K562 (cell line): ENCODE measurements at regions not wholly inside any gene's neighbourhood (a gene's known extent, or its start where the extent isn't known, plus 50 kb on each side); places are given as distances from the start of the nearest gene placed in this dataset.

Source experiments
- CBFB ChIP-seq: sonication (generic); formaldehyde crosslinking; IDR thresholded peaks from 2 replicates; pipeline ENCODE4 v1.4.0; 2020; ENCODE audit warnings: mild to moderate bottlenecking, missing genetic modification reagents
- CTCF ChIP-seq, 3 experiments: IDR thresholded peaks in 2 of 3; conservative IDR thresholded peaks in 1 of 3; 2 replicates each; pipeline ENCODE4 v1.5.1; 2011 to 2012; ENCODE audit warnings: low read length in 3 of 3, mild to moderate bottlenecking in 3 of 3, control low read depth in 2 of 3, improper control_type of control experiment in 1 of 3, inconsistent platforms in 1 of 3, low read depth in 1 of 3, mixed read lengths in 1 of 3, moderate library complexity in 1 of 3; ENCODE audit not compliant: insufficient read depth in 2 of 3
- DIDO1 ChIP-seq: fragments of 450-650 bp; IDR thresholded peaks from 2 replicates; pipeline ENCODE4 v1.6.1; 2016; ENCODE audit warnings: low read depth, missing biosample characterization, missing genetic modification characterization
- GATA2 ChIP-seq: sonication (generic); formaldehyde crosslinking; IDR thresholded peaks from 2 replicates; pipeline ENCODE4 v1.4.0; 2020; ENCODE audit warnings: mild to moderate bottlenecking, missing genetic modification reagents
- HOXB6 ChIP-seq: fragments of 250-450 bp; sonication (Bioruptor Pico); IDR thresholded peaks from 2 replicates; pipeline ENCODE4 v1.5.1; 2022; ENCODE audit warnings: mild to moderate bottlenecking, borderline replicate concordance
- RBM25 ChIP-seq: fragments of 200-400 bp; formaldehyde crosslinking; IDR thresholded peaks from 2 replicates; pipeline ENCODE4 v1.6.1; 2018; ENCODE audit warnings: low read length, low read depth, moderate library complexity; ENCODE audit not compliant: severe bottlenecking
- REST ChIP-seq, 2 experiments: fragments of 450-650 bp; formaldehyde crosslinking in 1 of 2; IDR thresholded peaks; 2 replicates each; pipeline versions ENCODE4 v1.4.0 to v1.6.1; 2014 to 2020; ENCODE audit warnings: mild to moderate bottlenecking in 2 of 2, borderline replicate concordance in 1 of 2, low read depth in 1 of 2
- RFX1 ChIP-seq: fragments of 450-650 bp; IDR thresholded peaks from 2 replicates; pipeline ENCODE4 v1.6.1; 2016; ENCODE audit warnings: mild to moderate bottlenecking, moderate library complexity
- ZNF212 ChIP-seq: fragments of 450-650 bp; formaldehyde crosslinking; IDR thresholded peaks from 2 replicates; pipeline ENCODE4 v1.4.0; 2020; ENCODE audit warnings: mild to moderate bottlenecking
- ZNF431 ChIP-seq: sonication (generic); formaldehyde crosslinking; IDR thresholded peaks from 2 replicates; pipeline ENCODE4 v1.8.0; 2022; ENCODE audit warnings: mild to moderate bottlenecking, missing genetic modification reagents
- TF ChIP-seq, protein P1 (sequence below): fragments of 450-650 bp; formaldehyde crosslinking; IDR thresholded peaks from 2 replicates; pipeline ENCODE4 v1.4.0; 2020; ENCODE audit warnings: mild to moderate bottlenecking
- TF ChIP-seq, protein P2 (sequence below): fragments of 150-350 bp; IDR thresholded peaks from 2 replicates; pipeline ENCODE4 v1.6.1; 2014; ENCODE audit warnings: low read depth, mild to moderate bottlenecking, low read length, borderline replicate concordance
- TF ChIP-seq, protein P3 (sequence below): fragments of 250-450 bp; sonication (Bioruptor Pico); IDR thresholded peaks from 2 replicates; pipeline ENCODE4 v1.8.0; 2022; ENCODE audit warnings: moderate library complexity, mild to moderate bottlenecking, inconsistent platforms

DNA sequence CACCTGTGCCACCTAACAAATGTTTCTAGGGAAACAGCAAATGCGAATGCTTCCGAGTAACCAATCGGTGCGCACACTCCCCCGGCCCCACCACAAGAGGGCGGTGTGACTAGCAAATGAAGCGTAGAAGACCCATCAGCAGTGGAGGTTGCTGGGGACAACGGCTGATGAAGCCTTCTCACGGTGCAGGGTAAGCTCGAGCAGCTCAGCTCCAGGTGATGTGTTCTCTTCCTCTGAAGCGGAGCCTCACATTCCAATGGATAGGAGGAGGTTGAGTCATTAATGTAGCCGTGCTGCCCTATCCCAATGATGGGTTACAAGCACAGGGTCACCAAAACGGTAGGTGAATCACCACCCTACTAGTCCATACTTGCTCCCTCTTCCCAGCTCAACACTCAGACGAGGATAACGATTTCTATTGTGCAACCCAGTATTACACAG, 127.6 kb upstream of the TWIST2 start (continued):
- TF ChIP-seq DIDO1 (tag) (no peak), GATA2 (CRISPR knock-in tag) (no peak), RFX1 (peak; percentile 16; the same call in 1 of the 2 replicates), ZNF212 (CRISPR knock-in tag) (no peak), CTCF (IDR thresholded peaks at IDR 0.05 in 2 of 3, conservative IDR thresholded peaks at IDR 0.05 in 1 of 3; ENCODE audit: insufficient read depth in 2 of 3, low read depth in 1 of 3, low read length in 3 of 3) (peak; percentile 60 to 76 (median 61)), HOXB6 (CRISPR knock-in tag) (no peak), RBM25 (no peak), ZNF431 (CRISPR knock-in tag) (no peak), CBFB (CRISPR knock-in tag) (no peak), REST (IDR thresholded peaks at IDR 0.05; ENCODE audit: borderline replicate concordance) (peak; percentile 16; the same call in 1 of the 2 replicates), REST (CRISPR knock-in tag; IDR thresholded peaks at IDR 0.05; ENCODE audit: low read depth) (no peak)
- TF ChIP-seq, protein P1, sequence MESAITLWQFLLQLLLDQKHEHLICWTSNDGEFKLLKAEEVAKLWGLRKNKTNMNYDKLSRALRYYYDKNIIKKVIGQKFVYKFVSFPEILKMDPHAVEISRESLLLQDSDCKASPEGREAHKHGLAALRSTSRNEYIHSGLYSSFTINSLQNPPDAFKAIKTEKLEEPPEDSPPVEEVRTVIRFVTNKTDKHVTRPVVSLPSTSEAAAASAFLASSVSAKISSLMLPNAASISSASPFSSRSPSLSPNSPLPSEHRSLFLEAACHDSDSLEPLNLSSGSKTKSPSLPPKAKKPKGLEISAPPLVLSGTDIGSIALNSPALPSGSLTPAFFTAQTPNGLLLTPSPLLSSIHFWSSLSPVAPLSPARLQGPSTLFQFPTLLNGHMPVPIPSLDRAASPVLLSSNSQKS: no peak
- TF ChIP-seq, protein P2, sequence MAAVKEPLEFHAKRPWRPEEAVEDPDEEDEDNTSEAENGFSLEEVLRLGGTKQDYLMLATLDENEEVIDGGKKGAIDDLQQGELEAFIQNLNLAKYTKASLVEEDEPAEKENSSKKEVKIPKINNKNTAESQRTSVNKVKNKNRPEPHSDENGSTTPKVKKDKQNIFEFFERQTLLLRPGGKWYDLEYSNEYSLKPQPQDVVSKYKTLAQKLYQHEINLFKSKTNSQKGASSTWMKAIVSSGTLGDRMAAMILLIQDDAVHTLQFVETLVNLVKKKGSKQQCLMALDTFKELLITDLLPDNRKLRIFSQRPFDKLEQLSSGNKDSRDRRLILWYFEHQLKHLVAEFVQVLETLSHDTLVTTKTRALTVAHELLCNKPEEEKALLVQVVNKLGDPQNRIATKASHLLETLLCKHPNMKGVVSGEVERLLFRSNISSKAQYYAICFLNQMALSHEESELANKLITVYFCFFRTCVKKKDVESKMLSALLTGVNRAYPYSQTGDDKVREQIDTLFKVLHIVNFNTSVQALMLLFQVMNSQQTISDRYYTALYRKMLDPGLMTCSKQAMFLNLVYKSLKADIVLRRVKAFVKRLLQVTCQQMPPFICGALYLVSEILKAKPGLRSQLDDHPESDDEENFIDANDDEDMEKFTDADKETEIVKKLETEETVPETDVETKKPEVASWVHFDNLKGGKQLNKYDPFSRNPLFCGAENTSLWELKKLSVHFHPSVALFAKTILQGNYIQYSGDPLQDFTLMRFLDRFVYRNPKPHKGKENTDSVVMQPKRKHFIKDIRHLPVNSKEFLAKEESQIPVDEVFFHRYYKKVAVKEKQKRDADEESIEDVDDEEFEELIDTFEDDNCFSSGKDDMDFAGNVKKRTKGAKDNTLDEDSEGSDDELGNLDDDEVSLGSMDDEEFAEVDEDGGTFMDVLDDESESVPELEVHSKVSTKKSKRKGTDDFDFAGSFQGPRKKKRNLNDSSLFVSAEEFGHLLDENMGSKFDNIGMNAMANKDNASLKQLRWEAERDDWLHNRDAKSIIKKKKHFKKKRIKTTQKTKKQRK: no peak
- TF ChIP-seq, protein P3, sequence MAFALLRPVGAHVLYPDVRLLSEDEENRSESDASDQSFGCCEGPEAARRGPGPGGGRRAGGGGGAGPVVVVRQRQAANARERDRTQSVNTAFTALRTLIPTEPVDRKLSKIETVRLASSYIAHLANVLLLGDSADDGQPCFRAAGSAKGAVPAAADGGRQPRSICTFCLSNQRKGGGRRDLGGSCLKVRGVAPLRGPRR (CRISPR knock-in tag): no peak
- TF ChIP-seq, all 486 proteins: peak for 6
